ENCODE measurements at regions not wholly inside any gene's neighbourhood (a gene's known extent, or its start where the extent isn't known, plus 50 kb on each side); places are given as distances from the start of the nearest gene placed in this dataset.
A peak's percentile ranks its signal among the peaks of the same experiment; 100 is the strongest.

- ATAC-seq (no peak), DNase-seq (no peak)
- POLR2A ChIA-PET: no interaction called here
- Mint-ChIP-seq H3K9me3 (ENCODE audit: insufficient read depth) (no peaks in the 10 kb centered on the region), H3K4me3 (no peak overlapping the region), H3K36me3 (ENCODE audit: low read depth) (no peaks in the 10 kb centered on the region), H3K27ac (no peak overlapping the region), H3K4me1 (ENCODE audit: low read depth) (peaks cover 30% of the 10 kb centered on the region), H3K27me3 (ENCODE audit: low read depth) (peaks cover 8% of the 10 kb centered on the region)
- CTCF ChIA-PET: interaction anchor here (1.2 kb wide), 1 partner anchor 44 kb away, joined by 4 read pairs; no protein-coding TSS in a partner anchor
Observed at GRCh38 chr9:89554307-89555035, 50.3 kb upstream of the GADD45G start.

GRCh38 chr9:89553451-89554010 lies 51.3 kb upstream of the GADD45G start:
- ATAC-seq (no peak), DNase-seq (no peak)
- peaks cover 38% of the 10 kb centered on the region for H3K4me1 Mint-ChIP-seq (ENCODE audit: low read depth)
- H3K4me3 Mint-ChIP-seq: no peak overlapping the region
- ChIA-PET POLR2A (no interaction called here), CTCF (no interaction called here)
- no peaks in the 10 kb centered on the region for H3K36me3 Mint-ChIP-seq (ENCODE audit: low read depth)
- no peak overlapping the region for H3K27ac Mint-ChIP-seq
- H3K9me3 Mint-ChIP-seq (ENCODE audit: insufficient read depth): no peaks in the 10 kb centered on the region
- H3K27me3 Mint-ChIP-seq (ENCODE audit: low read depth): peaks cover 4% of the 10 kb centered on the region

DNA sequence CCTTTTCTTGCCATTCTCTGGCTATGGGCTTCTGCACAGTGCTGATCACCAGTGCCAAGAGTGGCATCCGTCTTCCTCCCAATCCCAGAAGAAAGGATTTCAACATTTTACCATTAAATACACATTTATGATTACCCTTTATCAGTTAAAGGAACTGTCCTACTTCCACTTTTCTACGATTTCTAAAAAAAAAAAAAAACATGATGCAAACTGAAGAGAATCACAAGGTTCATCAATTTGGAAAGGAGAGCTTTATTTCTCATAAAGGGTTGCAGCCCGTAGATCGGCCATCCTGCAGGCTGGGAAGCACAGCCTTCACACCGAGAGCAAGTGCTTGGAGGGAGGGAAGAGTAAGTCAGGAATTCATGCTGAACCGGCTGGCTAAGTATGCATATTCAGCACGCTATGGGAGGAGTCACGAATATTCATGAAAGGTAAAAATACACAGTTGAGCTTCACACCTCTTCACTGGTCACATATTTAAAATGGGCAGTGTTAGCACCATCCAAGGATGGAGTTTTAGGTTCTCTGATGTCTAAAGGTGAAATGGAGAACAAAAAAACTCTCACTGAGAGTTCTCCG lies 52.5 kb upstream of the SEMA4D start:
- H3K9me3 Mint-ChIP-seq (ENCODE audit: insufficient read depth): peaks cover 11% of the 10 kb centered on the region
- H3K4me3 Mint-ChIP-seq: no peak overlapping the region
- peaks cover 4% of the 10 kb centered on the region for H3K27me3 Mint-ChIP-seq (ENCODE audit: low read depth)
- no peak overlapping the region for H3K27ac Mint-ChIP-seq
- ATAC-seq: no peak
- peaks cover 8% of the 10 kb centered on the region for H3K36me3 Mint-ChIP-seq (ENCODE audit: low read depth)
- peaks cover 23% of the 10 kb centered on the region for H3K4me1 Mint-ChIP-seq (ENCODE audit: low read depth)
- no peak for DNase-seq
- CTCF ChIA-PET: interaction anchor here (0.7 to 3.8 kb wide), 14 partner anchors 11 to 225 kb away, joined by 3 to 98 read pairs (median 30); no protein-coding TSS in a partner anchor
- POLR2A ChIA-PET: interaction anchor here (2.0 kb wide), 1 partner anchor 71 kb away, joined by 20 read pairs; no protein-coding TSS in a partner anchor

DNA sequence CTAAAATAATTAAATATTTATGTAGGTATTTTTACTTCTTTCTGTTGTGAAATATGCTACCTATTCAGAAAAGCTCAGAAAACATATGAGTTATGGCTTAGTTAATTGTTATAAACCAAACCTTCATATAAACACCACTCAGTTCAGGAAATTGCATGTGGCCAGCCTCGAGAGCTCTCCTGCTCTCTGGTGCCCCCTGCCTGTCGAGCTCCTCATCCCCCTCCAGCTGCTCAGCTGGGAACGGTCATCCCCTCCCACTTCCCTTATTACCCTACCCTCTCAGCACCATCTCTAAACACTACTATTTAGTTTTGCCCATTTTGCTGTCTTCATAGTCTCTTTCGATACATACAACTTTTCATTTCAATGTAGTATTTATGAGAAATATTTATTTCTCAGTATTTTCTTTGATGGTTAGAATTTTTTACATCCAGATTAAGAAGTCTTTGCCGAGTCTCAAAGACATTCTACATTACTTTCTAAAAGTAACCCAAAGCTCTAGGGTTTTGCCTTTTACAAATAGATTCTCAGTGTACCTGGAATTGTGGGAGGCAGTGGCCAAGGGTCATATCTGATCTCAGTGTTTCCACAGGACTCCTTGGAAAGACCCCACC lies 51.2 kb upstream of the SEMA4D start:
- no peak overlapping the region for H3K4me3 Mint-ChIP-seq
- no peak overlapping the region for H3K27ac Mint-ChIP-seq
- H3K36me3 Mint-ChIP-seq (ENCODE audit: low read depth): peaks cover 13% of the 10 kb centered on the region
- H3K27me3 Mint-ChIP-seq (ENCODE audit: low read depth): peaks cover 4% of the 10 kb centered on the region
- CTCF ChIA-PET: interaction anchor here (0.6 to 3.8 kb wide), 61 partner anchors 9 to 270 kb away, joined by 3 to 98 read pairs (median 7); partner anchors contain the start of gene SECISBP2
- H3K4me1 Mint-ChIP-seq (ENCODE audit: low read depth): peaks cover 19% of the 10 kb centered on the region
- peaks cover 16% of the 10 kb centered on the region for H3K9me3 Mint-ChIP-seq (ENCODE audit: insufficient read depth)
- DNase-seq (peak; percentile 89), ATAC-seq (peak; percentile 98)
- POLR2A ChIA-PET: interaction anchor here (0.6 to 2.3 kb wide), 19 partner anchors 13 to 239 kb away, joined by 3 to 20 read pairs (median 5); no protein-coding TSS in a partner anchor

GRCh38 chr9:89548071-89548638 lies 50.2 kb upstream of the SEMA4D start:
- ATAC-seq (no peak), DNase-seq (no peak)
- CTCF ChIA-PET: interaction anchor here (0.7 to 3.8 kb wide), 57 partner anchors 10 to 229 kb away, joined by 3 to 98 read pairs (median 7); partner anchors contain the start of gene SECISBP2
- Mint-ChIP-seq H3K27me3 (ENCODE audit: low read depth) (peaks cover 4% of the 10 kb centered on the region), H3K9me3 (ENCODE audit: insufficient read depth) (peaks cover 16% of the 10 kb centered on the region), H3K4me3 (no peak overlapping the region), H3K4me1 (ENCODE audit: low read depth) (peaks cover 19% of the 10 kb centered on the region), H3K36me3 (ENCODE audit: low read depth) (peaks cover 13% of the 10 kb centered on the region), H3K27ac (peak overlapping the region; percentile 70)
- POLR2A ChIA-PET: interaction anchor here (0.6 to 2.3 kb wide), 18 partner anchors 12 to 238 kb away, joined by 3 to 20 read pairs (median 5); no protein-coding TSS in a partner anchor

Data from activated CD8-positive, alpha-beta T cell treated with anti-CD3 and anti-CD28 coated beads, Interleukin-2, amount 10 ng/mL, durations not matched to agents 7 days and 5 days (primary cell).